SK-N-SH treated with all-trans-retinoic acid at 6 μM for 48 hours (cell line): ENCODE measurements at regions not wholly inside any gene's neighbourhood (a gene's known extent, or its start where the extent isn't known, plus 50 kb on each side); places are given as distances from the start of the nearest gene placed in this dataset.

Experiments used
- ARNTL ChIP-seq: fragments of 450-650 bp; formaldehyde crosslinking; IDR thresholded peaks from 2 replicates; pipeline ENCODE4 v1.5.0; 2020; ENCODE audit warnings: low read depth, mild to moderate bottlenecking, moderate library complexity, borderline replicate concordance
- BACH2 ChIP-seq: fragments of 250-450 bp; sonication (Bioruptor Pico); IDR thresholded peaks from 2 replicates; pipeline ENCODE4 v1.9.0; 2021; ENCODE audit warnings: mild to moderate bottlenecking, borderline replicate concordance
- CREB5 ChIP-seq: fragments of 250-450 bp; sonication (Bioruptor Pico); IDR thresholded peaks from 2 replicates; pipeline ENCODE4 v1.5.1; 2020; ENCODE audit warnings: low read depth, mild to moderate bottlenecking, moderate library complexity
- CSRNP3 ChIP-seq: fragments of 250-450 bp; sonication (Bioruptor Pico); IDR thresholded peaks from 2 replicates; pipeline ENCODE4 v1.5.1; 2021; ENCODE audit warnings: mild to moderate bottlenecking, moderate library complexity
- ESRRG ChIP-seq: fragments of 250-450 bp; sonication (Bioruptor Pico); IDR thresholded peaks from 2 replicates; pipeline ENCODE4 v1.6.1; 2021; ENCODE audit warnings: mild to moderate bottlenecking
- GLIS3 ChIP-seq: fragments of 250-450 bp; sonication (Bioruptor Pico); IDR thresholded peaks from 2 replicates; pipeline ENCODE4 v1.5.0; 2020; ENCODE audit warnings: mild to moderate bottlenecking, moderate library complexity
- OSR1 ChIP-seq: fragments of 250-450 bp; sonication (Bioruptor Pico); IDR thresholded peaks from 2 replicates; pipeline ENCODE4 v1.8.0; 2022; ENCODE audit warnings: moderate library complexity, mild to moderate bottlenecking, inconsistent platforms
- PPARA ChIP-seq: fragments of 250-450 bp; sonication (Bioruptor Pico); IDR thresholded peaks from 2 replicates; pipeline ENCODE4 v1.5.0; 2020; ENCODE audit warnings: mild to moderate bottlenecking, borderline replicate concordance
- RARB ChIP-seq: fragments of 250-450 bp; sonication (Bioruptor Pico); IDR thresholded peaks from 2 replicates; pipeline ENCODE4 v1.8.0; 2021; ENCODE audit warnings: mild to moderate bottlenecking, moderate library complexity
- SNAI2 ChIP-seq: fragments of 250-450 bp; sonication (Bioruptor Pico); IDR thresholded peaks from 2 replicates; pipeline ENCODE4 v1.5.0; 2020; ENCODE audit warnings: mild to moderate bottlenecking, moderate library complexity
- TSHZ2 ChIP-seq: fragments of 250-450 bp; sonication (Bioruptor Pico); IDR thresholded peaks from 2 replicates; pipeline ENCODE4 v1.5.0; 2020; ENCODE audit warnings: mild to moderate bottlenecking, moderate library complexity
- ZC3H10 ChIP-seq: fragments of 250-450 bp; sonication (Bioruptor Pico); IDR thresholded peaks from 2 replicates; pipeline ENCODE4 v1.5.1; 2021; ENCODE audit warnings: mild to moderate bottlenecking, moderate library complexity
- ZNF70 ChIP-seq: fragments of 450-650 bp; formaldehyde crosslinking; IDR thresholded peaks from 2 replicates; pipeline ENCODE4 v1.5.0; 2020; ENCODE audit warnings: mild to moderate bottlenecking, moderate library complexity

GRCh38 chr2:66717973-66718372, 283.0 kb downstream of the MEIS1 start:
- TF ChIP-seq TSHZ2 (CRISPR knock-in tag), result no peak
- no peak for TF ChIP-seq CREB5 (CRISPR knock-in tag)
- no peak for TF ChIP-seq OSR1 (CRISPR knock-in tag)
- no peak for TF ChIP-seq ZC3H10 (CRISPR knock-in tag)
- no peak for TF ChIP-seq PPARA (CRISPR knock-in tag)
- no peak for TF ChIP-seq ZNF70
- no peak for TF ChIP-seq CSRNP3
- TF ChIP-seq RARB (CRISPR knock-in tag), result no peak
- no peak for TF ChIP-seq ESRRG (CRISPR knock-in tag)
- no peak for TF ChIP-seq SNAI2 (CRISPR knock-in tag)
- TF ChIP-seq GLIS3, result no peak
- TF ChIP-seq BACH2 (CRISPR knock-in tag), result no peak
- TF ChIP-seq ARNTL (CRISPR knock-in tag), result no peak
